Lung microvascular endothelial cell (primary cell): ENCODE measurements at regions not wholly inside any gene's neighbourhood (a gene's known extent, or its start where the extent isn't known, plus 50 kb on each side); places are given as distances from the start of the nearest gene placed in this dataset.

Source experiments
- DNase-seq, 2 donors: peaks; one replicate each; pipeline versions ENCODE4 v3.0.0 to v3.0.0-alpha.2; 2010; ENCODE audit warnings: low read depth in 2 of 2

GRCh38 chr11:93248602-93249001 is 50.8 kb upstream of the SLC36A4 start:
- DNase-seq = peak; percentile 4 to 7

GRCh38 chr11:93249459-93250220 is 51.8 kb upstream of the SLC36A4 start:
- DNase-seq = no peak

- no peak for DNase-seq
Measured at GRCh38 chr11:93250326-93250725, 52.5 kb upstream of the SLC36A4 start.

GRCh38 chr11:93251922-93252321 is 54.1 kb upstream of the SLC36A4 start:
- DNase-seq = no peak

GRCh38 chr11:93253111-93253510 is 55.3 kb upstream of the SLC36A4 start:
- no peak for DNase-seq

GRCh38 chr11:93256623-93257022 is 58.8 kb upstream of the SLC36A4 start:
- no peak for DNase-seq

- DNase-seq = no peak
Measured at GRCh38 chr11:93267383-93267782, 63.2 kb upstream of the DEUP1 start.

- DNase-seq = no peak
Measured at GRCh38 chr11:93268287-93269040, 62.1 kb upstream of the DEUP1 start.

GRCh38 chr11:93271596-93271995 is 58.9 kb upstream of the DEUP1 start:
- no peak for DNase-seq

- DNase-seq = no peak
Measured at GRCh38 chr11:93274851-93275250, 55.7 kb upstream of the DEUP1 start.

- no peak for DNase-seq
Measured at GRCh38 chr11:93278976-93279375, 51.6 kb upstream of the DEUP1 start.

- DNase-seq = no peak
Measured at GRCh38 chr11:93279851-93280347, 50.6 kb upstream of the DEUP1 start.
